Ishikawa (cell line): ENCODE measurements at regions not wholly inside any gene's neighbourhood (a gene's known extent, or its start where the extent isn't known, plus 50 kb on each side); places are given as distances from the start of the nearest gene placed in this dataset.

Source experiments
- CEBPB ChIP-seq: IDR thresholded peaks from 2 replicates; pipeline ENCODE4 v1.6.1; 2012
- CREB1 ChIP-seq: IDR thresholded peaks from 2 replicates; pipeline ENCODE4 v1.6.1; 2012; ENCODE audit warnings: low read depth
- RAD21 ChIP-seq: IDR thresholded peaks from 2 replicates; pipeline ENCODE4 v1.6.1; 2012; ENCODE audit warnings: low read depth
- TAF1 ChIP-seq: IDR thresholded peaks from 2 replicates; pipeline ENCODE4 v1.6.1; 2012; ENCODE audit warnings: low read depth, mild to moderate bottlenecking
- TEAD4 ChIP-seq: IDR thresholded peaks from 2 replicates; pipeline ENCODE4 v1.6.1; 2012
- YY1 ChIP-seq: IDR thresholded peaks from 2 replicates; pipeline ENCODE4 v1.6.1; 2012; ENCODE audit warnings: low read depth
- ZBTB7A ChIP-seq: IDR thresholded peaks from 2 replicates; pipeline ENCODE4 v1.6.1; 2012; ENCODE audit warnings: low read depth
- TF ChIP-seq, protein P1 (sequence below): IDR thresholded peaks from 2 replicates; pipeline ENCODE4 v1.6.1; 2012; ENCODE audit warnings: low read depth, mild to moderate bottlenecking

DNA sequence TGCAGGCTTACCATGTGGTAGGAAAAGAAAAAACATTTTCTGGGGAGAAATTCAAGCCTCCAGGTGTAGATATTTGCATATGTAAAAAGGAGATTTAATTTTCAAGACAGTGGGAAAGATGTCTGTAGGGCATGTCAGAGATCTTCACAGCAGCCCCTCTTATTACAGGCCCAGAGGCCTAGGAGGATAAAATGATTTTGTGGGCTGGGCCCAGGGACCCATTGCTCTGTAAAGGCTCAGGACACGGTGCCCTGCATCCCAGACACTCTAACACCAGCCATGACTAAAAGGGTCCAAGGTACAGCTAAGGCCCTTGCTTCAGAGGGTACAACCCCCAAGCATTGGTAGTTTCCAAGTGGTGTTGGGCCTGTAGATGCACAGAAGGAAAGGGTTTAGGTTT lies 680.1 kb downstream of the IGSF11 start:
- TF ChIP-seq CREB1 (no peak), YY1 (no peak), RAD21 (no peak), TAF1 (no peak), CEBPB (no peak), TEAD4 (no peak), ZBTB7A (no peak)
- TF ChIP-seq, protein P1, sequence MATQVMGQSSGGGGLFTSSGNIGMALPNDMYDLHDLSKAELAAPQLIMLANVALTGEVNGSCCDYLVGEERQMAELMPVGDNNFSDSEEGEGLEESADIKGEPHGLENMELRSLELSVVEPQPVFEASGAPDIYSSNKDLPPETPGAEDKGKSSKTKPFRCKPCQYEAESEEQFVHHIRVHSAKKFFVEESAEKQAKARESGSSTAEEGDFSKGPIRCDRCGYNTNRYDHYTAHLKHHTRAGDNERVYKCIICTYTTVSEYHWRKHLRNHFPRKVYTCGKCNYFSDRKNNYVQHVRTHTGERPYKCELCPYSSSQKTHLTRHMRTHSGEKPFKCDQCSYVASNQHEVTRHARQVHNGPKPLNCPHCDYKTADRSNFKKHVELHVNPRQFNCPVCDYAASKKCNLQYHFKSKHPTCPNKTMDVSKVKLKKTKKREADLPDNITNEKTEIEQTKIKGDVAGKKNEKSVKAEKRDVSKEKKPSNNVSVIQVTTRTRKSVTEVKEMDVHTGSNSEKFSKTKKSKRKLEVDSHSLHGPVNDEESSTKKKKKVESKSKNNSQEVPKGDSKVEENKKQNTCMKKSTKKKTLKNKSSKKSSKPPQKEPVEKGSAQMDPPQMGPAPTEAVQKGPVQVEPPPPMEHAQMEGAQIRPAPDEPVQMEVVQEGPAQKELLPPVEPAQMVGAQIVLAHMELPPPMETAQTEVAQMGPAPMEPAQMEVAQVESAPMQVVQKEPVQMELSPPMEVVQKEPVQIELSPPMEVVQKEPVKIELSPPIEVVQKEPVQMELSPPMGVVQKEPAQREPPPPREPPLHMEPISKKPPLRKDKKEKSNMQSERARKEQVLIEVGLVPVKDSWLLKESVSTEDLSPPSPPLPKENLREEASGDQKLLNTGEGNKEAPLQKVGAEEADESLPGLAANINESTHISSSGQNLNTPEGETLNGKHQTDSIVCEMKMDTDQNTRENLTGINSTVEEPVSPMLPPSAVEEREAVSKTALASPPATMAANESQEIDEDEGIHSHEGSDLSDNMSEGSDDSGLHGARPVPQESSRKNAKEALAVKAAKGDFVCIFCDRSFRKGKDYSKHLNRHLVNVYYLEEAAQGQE: no peak
